BJ (cell line): ENCODE measurements at regions not wholly inside any gene's neighbourhood (a gene's known extent, or its start where the extent isn't known, plus 50 kb on each side); places are given as distances from the start of the nearest gene placed in this dataset.

ENCODE experiments used
- CTCF ChIA-PET: fragments of 350-600 bp; formaldehyde crosslinking; extraction: SDS; loops from one replicate; lab custom pipeline; 2021; ENCODE audit warnings: antibody characterized with exemption, inconsistent platforms; lab: Yijun Ruan, JAX
- POLR2A ChIA-PET: fragments of 300-600 bp; sonication (Branson Sonifier 250); formaldehyde crosslinking; extraction: SDS; loops from one replicate; lab custom pipeline; 2021; ENCODE audit warnings: antibody characterized with exemption; lab: Charles Lee
- DNase-seq: peaks from one replicate; pipeline ENCODE4 v3.0.0-alpha.2; 2011; ENCODE audit warnings: low read depth
- H3K27me3 ChIP-seq: 2 replicates; pipeline ENCODE4 v1.6.0; 2011; ENCODE audit warnings: low read length; ENCODE audit not compliant: control insufficient read depth, insufficient read depth
- H3K36me3 ChIP-seq: 2 replicates; pipeline ENCODE4 v1.5.1; 2011; ENCODE audit warnings: low read length; ENCODE audit not compliant: control insufficient read depth, insufficient read depth
- H3K4me3 ChIP-seq: 2 replicates; pipeline ENCODE4 v1.5.1; 2011; ENCODE audit warnings: low read depth, mild to moderate bottlenecking, control low read depth, low read length
- TF ChIP-seq, protein P1 (sequence below): IDR thresholded peaks from 2 replicates; pipeline ENCODE4 v1.5.1; 2011; ENCODE audit warnings: low read depth, mild to moderate bottlenecking, control low read depth, inconsistent platforms, low read length, moderate library complexity; ENCODE audit not compliant: insufficient read depth

DNA sequence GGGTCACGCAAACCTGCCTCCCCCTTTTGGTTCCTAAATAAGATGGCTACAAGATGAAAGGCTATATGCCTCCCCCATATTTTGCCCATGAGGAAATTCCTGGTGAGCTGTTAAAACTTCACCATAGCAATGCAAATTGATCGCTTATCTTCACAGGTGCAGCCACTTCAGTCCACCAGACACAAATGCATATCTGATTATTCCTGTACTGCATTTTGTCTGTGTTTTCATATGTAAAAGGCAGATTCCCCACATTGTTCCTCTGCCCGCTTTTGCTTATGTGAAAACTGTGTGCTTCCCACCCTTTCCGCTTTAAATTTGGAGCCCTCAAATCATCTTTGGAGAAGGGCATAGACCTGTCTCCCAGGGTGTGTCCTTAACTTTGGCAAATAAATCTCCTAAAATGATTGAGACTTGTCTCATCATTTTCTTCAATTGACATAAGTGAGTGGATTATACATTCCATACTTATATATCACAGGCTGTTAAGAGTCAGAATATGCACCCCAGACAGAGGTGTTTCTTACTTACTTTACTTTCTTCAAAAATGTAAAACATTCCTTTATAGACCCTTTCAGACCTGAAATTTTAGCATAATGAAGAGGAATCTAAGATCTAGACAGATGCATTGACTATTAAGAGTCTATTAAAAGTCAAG lies 116.4 kb downstream of the CASP12 start:
- ChIA-PET POLR2A (no interaction called here), CTCF (no interaction called here)
- TF ChIP-seq, protein P1, sequence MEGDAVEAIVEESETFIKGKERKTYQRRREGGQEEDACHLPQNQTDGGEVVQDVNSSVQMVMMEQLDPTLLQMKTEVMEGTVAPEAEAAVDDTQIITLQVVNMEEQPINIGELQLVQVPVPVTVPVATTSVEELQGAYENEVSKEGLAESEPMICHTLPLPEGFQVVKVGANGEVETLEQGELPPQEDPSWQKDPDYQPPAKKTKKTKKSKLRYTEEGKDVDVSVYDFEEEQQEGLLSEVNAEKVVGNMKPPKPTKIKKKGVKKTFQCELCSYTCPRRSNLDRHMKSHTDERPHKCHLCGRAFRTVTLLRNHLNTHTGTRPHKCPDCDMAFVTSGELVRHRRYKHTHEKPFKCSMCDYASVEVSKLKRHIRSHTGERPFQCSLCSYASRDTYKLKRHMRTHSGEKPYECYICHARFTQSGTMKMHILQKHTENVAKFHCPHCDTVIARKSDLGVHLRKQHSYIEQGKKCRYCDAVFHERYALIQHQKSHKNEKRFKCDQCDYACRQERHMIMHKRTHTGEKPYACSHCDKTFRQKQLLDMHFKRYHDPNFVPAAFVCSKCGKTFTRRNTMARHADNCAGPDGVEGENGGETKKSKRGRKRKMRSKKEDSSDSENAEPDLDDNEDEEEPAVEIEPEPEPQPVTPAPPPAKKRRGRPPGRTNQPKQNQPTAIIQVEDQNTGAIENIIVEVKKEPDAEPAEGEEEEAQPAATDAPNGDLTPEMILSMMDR, result no peak

DNA sequence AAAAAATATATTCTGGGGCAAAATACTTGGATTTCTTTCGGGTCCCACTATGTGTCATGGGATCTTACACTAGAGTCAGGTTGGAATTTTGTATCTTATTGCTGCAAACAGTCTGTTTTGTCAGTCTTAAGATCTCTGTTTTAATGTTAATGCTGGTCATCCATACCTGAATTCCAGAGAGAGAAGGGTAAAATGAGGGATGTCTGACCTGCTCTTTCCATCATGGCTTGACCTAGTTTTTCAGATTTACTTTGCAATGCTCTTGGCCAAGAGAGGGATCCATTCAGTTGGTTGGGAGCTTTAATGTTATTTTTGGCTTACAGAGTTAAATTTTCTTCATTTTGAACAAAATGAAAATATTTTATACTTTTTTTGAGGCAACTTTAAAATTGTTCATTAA lies 117.2 kb downstream of the CASP12 start:
- ChIA-PET CTCF (no interaction called here), POLR2A (no interaction called here)
- TF ChIP-seq, protein P1, result no peak
- no peaks in the 10 kb centered on the region for H3K36me3 ChIP-seq
- no peaks in the 10 kb centered on the region for H3K27me3 ChIP-seq
- H3K4me3 ChIP-seq, result no peak overlapping the region
- no peak for DNase-seq

More for the DNA sequence above, 116.4 kb downstream of the CASP12 start:
- no peak for DNase-seq
- no peak overlapping the region for H3K4me3 ChIP-seq
- no peaks in the 10 kb centered on the region for H3K36me3 ChIP-seq
- no peaks in the 10 kb centered on the region for H3K27me3 ChIP-seq

DNA sequence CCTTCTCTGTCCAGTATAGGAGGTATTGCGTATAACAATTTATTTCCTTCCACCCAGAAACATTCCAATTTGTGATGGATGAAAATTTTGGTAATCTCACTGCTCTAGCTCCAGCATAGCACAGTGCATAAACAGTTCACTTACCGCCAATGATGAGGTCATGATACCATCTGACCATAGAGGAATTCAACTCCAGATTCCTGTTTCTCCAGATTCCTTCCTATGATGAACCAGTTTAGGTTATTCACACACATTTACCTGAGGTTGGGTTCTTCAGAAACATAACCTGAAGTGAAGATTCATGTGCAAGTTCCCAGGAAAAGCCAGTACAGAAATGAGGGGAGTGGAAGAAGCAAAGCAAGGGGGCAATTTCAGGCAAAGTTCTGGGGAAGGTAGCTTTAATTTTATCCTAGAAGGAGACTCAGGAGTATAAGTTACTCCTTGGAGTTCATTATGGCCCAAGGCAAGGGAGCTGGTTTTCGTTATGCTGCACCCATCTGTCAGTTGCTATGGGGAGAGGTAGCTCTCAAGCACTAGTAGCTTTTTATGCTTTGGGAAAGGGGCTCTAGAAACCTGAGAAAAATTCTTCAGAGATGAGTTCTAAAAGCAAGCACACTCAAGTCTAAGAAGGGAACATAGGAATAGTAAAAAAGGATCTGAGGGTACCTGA lies 121.6 kb downstream of the CASP12 start:
- H3K27me3 ChIP-seq, result no peaks in the 10 kb centered on the region
- no peaks in the 10 kb centered on the region for H3K36me3 ChIP-seq
- TF ChIP-seq, protein P1, result no peak
- DNase-seq, result no peak
- no peak overlapping the region for H3K4me3 ChIP-seq
- ChIA-PET POLR2A (no interaction called here), CTCF (interaction anchor here (0.6 kb wide), 1 partner anchor 11 kb away, joined by 4 read pairs; no protein-coding TSS in a partner anchor)

DNA sequence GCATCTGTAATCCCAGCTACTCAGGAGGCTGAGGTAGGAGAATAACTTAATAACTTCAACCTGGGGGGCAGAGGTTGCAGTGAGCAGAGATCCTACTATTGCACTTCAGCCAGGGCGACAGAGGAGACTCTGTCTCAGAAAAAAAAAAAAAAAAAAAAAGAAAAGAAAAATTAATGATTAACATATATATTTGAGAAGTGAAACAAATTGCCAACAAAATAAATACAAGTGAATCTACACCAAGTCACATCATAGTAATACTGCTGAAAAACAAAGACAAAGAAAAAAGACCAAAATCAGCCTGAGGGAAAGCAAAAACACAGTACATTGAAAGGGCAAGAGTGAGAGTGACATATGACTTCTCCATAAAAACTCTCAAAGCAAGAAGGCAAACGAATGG lies 123.7 kb downstream of the CASP12 start:
- POLR2A ChIA-PET, result no interaction called here
- CTCF ChIA-PET, result no interaction called here
- Histone ChIP-seq H3K27me3 (no peaks in the 10 kb centered on the region), H3K4me3 (no peak overlapping the region), H3K36me3 (no peaks in the 10 kb centered on the region)
- TF ChIP-seq, protein P1, result no peak
- DNase-seq, result no peak

DNA sequence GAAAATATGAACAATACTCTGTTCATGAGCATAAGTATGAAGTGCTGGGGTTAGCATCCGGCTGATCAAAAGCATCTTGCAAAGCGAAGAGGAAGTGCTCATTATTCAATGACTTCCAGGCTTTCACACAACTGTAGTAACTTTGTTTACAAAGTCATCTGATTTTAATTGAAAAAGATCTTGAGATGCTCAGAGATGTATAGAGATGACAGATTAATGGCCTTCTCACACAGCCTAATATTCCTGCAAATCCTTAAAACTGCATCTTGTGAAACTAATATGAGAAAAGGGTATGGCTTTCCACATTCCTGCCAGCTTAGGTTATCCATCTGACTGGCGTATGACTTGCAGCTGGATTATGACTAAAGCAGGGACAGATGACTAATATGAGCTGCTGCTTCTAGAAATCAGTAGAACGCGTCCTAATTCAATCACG lies 125.4 kb downstream of the CASP12 start:
- H3K4me3 ChIP-seq, result no peak overlapping the region
- TF ChIP-seq, protein P1, result no peak
- CTCF ChIA-PET, result no interaction called here

More for the DNA sequence above, 125.4 kb downstream of the CASP12 start:
- DNase-seq, result peak; percentile 79
- Histone ChIP-seq H3K36me3 (no peaks in the 10 kb centered on the region), H3K27me3 (no peaks in the 10 kb centered on the region)
- POLR2A ChIA-PET, result no interaction called here
